Esophagus muscularis mucosa (tissue), 4 donors: ENCODE measurements at regions not wholly inside any gene's neighbourhood (a gene's known extent, or its start where the extent isn't known, plus 50 kb on each side); places are given as distances from the start of the nearest gene placed in this dataset.

ENCODE experiments used
- DNase-seq: peaks from one replicate; pipeline ENCODE4 v3.0.0-alpha.2; 2017; ENCODE audit errors: extremely low spot score
- H3K27ac ChIP-seq, 4 donors: fragments of 200-600 bp; sonication (generic); replicated peaks in 1 of 4; 1 replicate in 3 of 4; 2 replicates in 1 of 4; pipeline ENCODE4 v1.5.1; 2016 to 2019; ENCODE audit warnings: mild to moderate bottlenecking in 1 of 4
- H3K27me3 ChIP-seq, 4 donors: fragments of 200-600 bp; sonication (generic); one replicate each; pipeline versions ENCODE4 v1.5.1 to v1.6.0; 2016 to 2019
- H3K36me3 ChIP-seq, 4 donors: fragments of 200-600 bp; sonication (generic); one replicate each; pipeline ENCODE4 v1.5.1; 2016 to 2019
- H3K4me1 ChIP-seq, 4 donors: fragments of 200-600 bp; sonication (generic); one replicate each; pipeline ENCODE4 v1.5.1; 2016 to 2019
- H3K4me3 ChIP-seq, 4 donors: fragments of 200-600 bp; sonication (generic); 1 replicate in 2 of 4; 2 replicates in 2 of 4; pipeline ENCODE4 v1.5.1; 2016 to 2019; ENCODE audit warnings: mild to moderate bottlenecking in 4 of 4, moderate library complexity in 1 of 4
- H3K9me3 ChIP-seq, 4 donors: fragments of 200-600 bp; sonication (generic); 1 replicate in 3 of 4; 2 replicates in 1 of 4; pipeline ENCODE4 v1.5.1; 2016 to 2019
- CTCF ChIP-seq, 3 experiments: fragments of 200-600 bp in 2 of 3; fragments of 450-650 bp in 1 of 3; sonication (generic) in 2 of 3; IDR thresholded peaks; one replicate each; pipeline ENCODE4 v1.5.1; 2017 to 2019; ENCODE audit warnings: antibody characterized with exemption in 3 of 3, mild to moderate bottlenecking in 2 of 3, moderate library complexity in 1 of 3
- EP300 ChIP-seq: sonication (generic); formaldehyde crosslinking; IDR thresholded peaks from one replicate; pipeline ENCODE4 v1.6.1; 2017; ENCODE audit warnings: antibody characterized with exemption
- POLR2A ChIP-seq: fragments of 450-650 bp; IDR thresholded peaks from one replicate; pipeline ENCODE4 v1.6.1; 2017; ENCODE audit warnings: antibody characterized with exemption, moderate library complexity, mild to moderate bottlenecking, low read depth
- POLR2AphosphoS5 ChIP-seq, 2 donors: sonication (generic); formaldehyde crosslinking; IDR thresholded peaks; one replicate each; pipeline ENCODE4 v1.6.1; 2017; ENCODE audit warnings: antibody characterized with exemption in 2 of 2
- WGBS: methylation state at CpG from one replicate; pipeline ENCODE4 v1.1.5; 2018; 5-methylcytosine and 5-hydroxymethylcytosine counted together
- intact Hi-C: fragments of 100-400 bp; cut with DNase I; formaldehyde crosslinking; loops from one replicate; pipeline ENCODE4 v1.15.1; 2023

GRCh38 chr12:103177639-103178255 lies 220.3 kb downstream of the ASCL1 start:
- TF ChIP-seq POLR2AphosphoS5 (IDR thresholded peaks at IDR 0.05): no peak
- no peak for TF ChIP-seq POLR2A
- no peak for TF ChIP-seq EP300
- no peak for TF ChIP-seq CTCF (IDR thresholded peaks at IDR 0.05)
- H3K36me3 ChIP-seq: no peaks in the 10 kb centered on the region
- DNase-seq: no peak
- H3K27me3 ChIP-seq: no peaks in the 10 kb centered on the region
- H3K9me3 ChIP-seq: no peaks in the 10 kb centered on the region
- intact Hi-C loops: no loop called here
- H3K27ac ChIP-seq: no peak overlapping the region
- no peak overlapping the region for H3K4me3 ChIP-seq
- no peaks in the 10 kb centered on the region for H3K4me1 ChIP-seq
- 75% methylated on average over 14 of the region's 14 CpGs for WGBS

GRCh38 chr12:103178366-103179080 lies 221.0 kb downstream of the ASCL1 start:
- intact Hi-C loops: no loop called here
- WGBS: 60% methylated on average over 14 of the region's 14 CpGs
- no peak for TF ChIP-seq CTCF (IDR thresholded peaks at IDR 0.05)
- no peak for TF ChIP-seq POLR2A
- TF ChIP-seq POLR2AphosphoS5 (IDR thresholded peaks at IDR 0.05): no peak
- H3K27me3 ChIP-seq: no peaks in the 10 kb centered on the region
- no peak overlapping the region for H3K27ac ChIP-seq
- H3K9me3 ChIP-seq: no peaks in the 10 kb centered on the region
- no peaks in the 10 kb centered on the region for H3K36me3 ChIP-seq
- no peaks in the 10 kb centered on the region for H3K4me1 ChIP-seq
- no peak for DNase-seq
- no peak overlapping the region for H3K4me3 ChIP-seq

GRCh38 chr12:103181366-103182152 lies 224.1 kb downstream of the ASCL1 start:
- DNase-seq: no peak
- Histone ChIP-seq H3K27ac (no peak overlapping the region), H3K4me3 (no peak overlapping the region), H3K36me3 (no peaks in the 10 kb centered on the region), H3K9me3 (no peaks in the 10 kb centered on the region), H3K27me3 (no peaks in the 10 kb centered on the region), H3K4me1 (no peaks in the 10 kb centered on the region)
- TF ChIP-seq EP300 (no peak), POLR2AphosphoS5 (IDR thresholded peaks at IDR 0.05) (no peak), POLR2A (no peak), CTCF (IDR thresholded peaks at IDR 0.05) (no peak)
- 78% methylated on average over 6 of the region's 6 CpGs for WGBS
- intact Hi-C loops: no loop called here

GRCh38 chr12:103182299-103182698 lies 224.8 kb downstream of the ASCL1 start:
- TF ChIP-seq EP300 (no peak), POLR2A (no peak), CTCF (IDR thresholded peaks at IDR 0.05) (no peak), POLR2AphosphoS5 (IDR thresholded peaks at IDR 0.05) (no peak)
- H3K9me3 ChIP-seq: no peaks in the 10 kb centered on the region
- DNase-seq: no peak
- no peak overlapping the region for H3K27ac ChIP-seq
- H3K4me3 ChIP-seq: no peak overlapping the region
- H3K4me1 ChIP-seq: no peaks in the 10 kb centered on the region
- intact Hi-C loops: no loop called here
- WGBS: 81% methylated on average over 1 of the region's 1 CpG
- no peaks in the 10 kb centered on the region for H3K27me3 ChIP-seq
- no peaks in the 10 kb centered on the region for H3K36me3 ChIP-seq
